CD4-positive, alpha-beta T cell (primary cell): ENCODE measurements at regions not wholly inside any gene's neighbourhood (a gene's known extent, or its start where the extent isn't known, plus 50 kb on each side); places are given as distances from the start of the nearest gene placed in this dataset.

ENCODE experiments used
- ATAC-seq: fragments of 200-7000 bp; cut with Tn5 transposase; one replicate; pipeline ENCODE4 v1.10.0; 2022; ENCODE audit warnings: mild to moderate bottlenecking; ENCODE audit not compliant: poor library complexity
- CTCF ChIA-PET: fragments of 350-600 bp; sonication (Branson Sonifier 250); formaldehyde crosslinking; loops from one replicate; lab custom pipeline; 2021; ENCODE audit warnings: antibody characterized with exemption, inconsistent platforms; lab: Charles Lee
- POLR2A ChIA-PET: fragments of 350-600 bp; sonication (Branson Sonifier 250); formaldehyde crosslinking; loops from one replicate; lab custom pipeline; 2021; ENCODE audit warnings: antibody characterized with exemption, inconsistent platforms; lab: Charles Lee
- DNase-seq, 14 experiments: peaks; one replicate each; pipeline ENCODE4 v3.0.0-alpha.2; 2013 to 2020; ENCODE audit warnings: mixed read lengths in 2 of 14
- H3K27ac ChIP-seq, 2 donors: one replicate each; pipeline versions ENCODE4 v1.5.1 to v1.7.0; 2013; ENCODE audit warnings: low read length in 2 of 2, low read depth in 1 of 2, mild to moderate bottlenecking in 1 of 2
- H3K27me3 ChIP-seq, 2 experiments: 1 replicate in 1 of 2; 2 replicates in 1 of 2; pipeline versions ENCODE4 v1.6.1 to v1.7.0; 2013; ENCODE audit warnings: low read length in 2 of 2, control low read depth in 1 of 2, mild to moderate bottlenecking in 1 of 2, moderate library complexity in 1 of 2; ENCODE audit not compliant: insufficient read depth in 2 of 2, control insufficient read depth in 1 of 2
- H3K36me3 ChIP-seq: one replicate; pipeline ENCODE4 v1.6.1; 2013; ENCODE audit warnings: low read length, control low read depth; ENCODE audit not compliant: insufficient read depth
- H3K4me1 ChIP-seq: one replicate; pipeline ENCODE4 v1.6.1; 2013; ENCODE audit warnings: low read length, control low read depth; ENCODE audit not compliant: insufficient read depth
- H3K4me3 ChIP-seq: one replicate; pipeline ENCODE4 v1.5.1; 2013; ENCODE audit warnings: mild to moderate bottlenecking, low read length, moderate library complexity
- H3K9me3 ChIP-seq, 2 experiments: 1 replicate in 1 of 2; 2 replicates in 1 of 2; pipeline versions ENCODE4 v1.6.1 to v1.7.0; 2013; ENCODE audit warnings: low read length in 2 of 2, mild to moderate bottlenecking in 2 of 2, control low read depth in 1 of 2, moderate library complexity in 1 of 2; ENCODE audit not compliant: control insufficient read depth in 1 of 2, insufficient read depth in 1 of 2
- H3K27ac Mint-ChIP-seq: one replicate; pipeline ENCODE4 v1.8.0; 2020; ENCODE audit warnings: mixed read lengths
- H3K27me3 Mint-ChIP-seq: one replicate; pipeline ENCODE4 v1.8.0; 2021; ENCODE audit warnings: mixed read lengths
- H3K36me3 Mint-ChIP-seq: one replicate; pipeline ENCODE4 v1.8.0; 2021; ENCODE audit warnings: low read depth, mixed read lengths
- H3K4me1 Mint-ChIP-seq: one replicate; pipeline ENCODE4 v1.8.0; 2021; ENCODE audit warnings: low read depth, mixed read lengths
- H3K4me3 Mint-ChIP-seq: one replicate; pipeline ENCODE4 v1.8.0; 2020; ENCODE audit warnings: mild to moderate bottlenecking, mixed read lengths
- H3K9me3 Mint-ChIP-seq: one replicate; pipeline ENCODE4 v1.8.0; 2020; ENCODE audit warnings: mixed read lengths
- intact Hi-C, 2 experiments: fragments of 100-400 bp; cut with DNase I in 1 of 2; cut with micrococcal nuclease in 1 of 2; formaldehyde crosslinking; loops; one replicate each; pipeline versions ENCODE4 v1.15.1 to v1.9.0; 2023 to 2025; cut with DNase I, micrococcal nuclease
- TF ChIP-seq, protein P1 (sequence below): fragments of 200-600 bp; IDR thresholded peaks from one replicate; pipeline ENCODE4 v1.8.0; 2022; ENCODE audit warnings: antibody characterized with exemption, mild to moderate bottlenecking

- DNase-seq: no peak
- Histone ChIP-seq H3K27ac (no peak overlapping the region), H3K36me3 (no peaks in the 10 kb centered on the region), H3K9me3 (peaks cover 0 to 15% of the 10 kb centered on the region in 2 experiments), H3K27me3 (no peaks in the 10 kb centered on the region), H3K4me1 (no peaks in the 10 kb centered on the region), H3K4me3 (no peak overlapping the region)
- H3K27me3 Mint-ChIP-seq: no peaks in the 10 kb centered on the region
- H3K27ac Mint-ChIP-seq: no peak overlapping the region
- intact Hi-C loops: no loop called here
- POLR2A ChIA-PET: no interaction called here
- peaks cover 16% of the 10 kb centered on the region for H3K9me3 Mint-ChIP-seq
- TF ChIP-seq, protein P1, sequence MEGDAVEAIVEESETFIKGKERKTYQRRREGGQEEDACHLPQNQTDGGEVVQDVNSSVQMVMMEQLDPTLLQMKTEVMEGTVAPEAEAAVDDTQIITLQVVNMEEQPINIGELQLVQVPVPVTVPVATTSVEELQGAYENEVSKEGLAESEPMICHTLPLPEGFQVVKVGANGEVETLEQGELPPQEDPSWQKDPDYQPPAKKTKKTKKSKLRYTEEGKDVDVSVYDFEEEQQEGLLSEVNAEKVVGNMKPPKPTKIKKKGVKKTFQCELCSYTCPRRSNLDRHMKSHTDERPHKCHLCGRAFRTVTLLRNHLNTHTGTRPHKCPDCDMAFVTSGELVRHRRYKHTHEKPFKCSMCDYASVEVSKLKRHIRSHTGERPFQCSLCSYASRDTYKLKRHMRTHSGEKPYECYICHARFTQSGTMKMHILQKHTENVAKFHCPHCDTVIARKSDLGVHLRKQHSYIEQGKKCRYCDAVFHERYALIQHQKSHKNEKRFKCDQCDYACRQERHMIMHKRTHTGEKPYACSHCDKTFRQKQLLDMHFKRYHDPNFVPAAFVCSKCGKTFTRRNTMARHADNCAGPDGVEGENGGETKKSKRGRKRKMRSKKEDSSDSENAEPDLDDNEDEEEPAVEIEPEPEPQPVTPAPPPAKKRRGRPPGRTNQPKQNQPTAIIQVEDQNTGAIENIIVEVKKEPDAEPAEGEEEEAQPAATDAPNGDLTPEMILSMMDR: no peak
- H3K4me3 Mint-ChIP-seq: no peak overlapping the region
- CTCF ChIA-PET: no interaction called here
- no peaks in the 10 kb centered on the region for H3K36me3 Mint-ChIP-seq
- H3K4me1 Mint-ChIP-seq: no peaks in the 10 kb centered on the region
- ATAC-seq: no peak
These were observed 670.2 kb downstream of the CDH8 start for GRCh38 chr16:61366006-61366405.

DNA sequence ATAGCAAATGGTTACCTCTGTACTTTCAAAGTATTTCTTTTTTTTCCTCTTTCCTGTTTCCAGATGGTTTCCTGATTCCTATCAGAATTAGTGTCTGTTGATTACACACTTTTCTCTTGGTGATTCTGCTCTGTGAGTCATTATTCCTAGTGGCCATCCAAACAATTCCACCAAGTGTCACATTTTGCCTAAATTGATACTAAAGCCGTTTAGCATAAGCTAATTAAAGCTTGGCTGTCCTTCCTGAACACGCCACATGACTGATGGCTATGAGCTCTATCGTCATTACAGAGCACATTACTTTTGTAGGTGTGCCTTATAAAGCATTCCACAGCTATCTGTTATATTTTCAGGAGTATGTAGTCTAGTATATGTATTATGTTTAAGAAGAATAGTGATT lies 671.2 kb downstream of the CDH8 start:
- no peaks in the 10 kb centered on the region for H3K36me3 ChIP-seq
- H3K36me3 Mint-ChIP-seq: no peaks in the 10 kb centered on the region
- no peak overlapping the region for H3K27ac ChIP-seq
- ChIA-PET POLR2A (no interaction called here), CTCF (no interaction called here)
- no peaks in the 10 kb centered on the region for H3K4me1 ChIP-seq
- H3K27me3 Mint-ChIP-seq: no peaks in the 10 kb centered on the region
- peaks cover 0 to 17% of the 10 kb centered on the region in 2 experiments for H3K9me3 ChIP-seq
- TF ChIP-seq, protein P1: no peak
- no peaks in the 10 kb centered on the region for H3K4me1 Mint-ChIP-seq
- H3K9me3 Mint-ChIP-seq: peaks cover 15% of the 10 kb centered on the region
- no peak for DNase-seq
- ATAC-seq: no peak
- no peaks in the 10 kb centered on the region for H3K27me3 ChIP-seq
- intact Hi-C loops: no loop called here
- no peak overlapping the region for H3K4me3 Mint-ChIP-seq
- H3K27ac Mint-ChIP-seq: no peak overlapping the region
- H3K4me3 ChIP-seq: no peak overlapping the region

- no peak for ATAC-seq
- ChIA-PET POLR2A (no interaction called here), CTCF (no interaction called here)
- TF ChIP-seq, protein P1: no peak
- H3K4me3 Mint-ChIP-seq: no peak overlapping the region
- no peaks in the 10 kb centered on the region for H3K4me1 ChIP-seq
- intact Hi-C loops: no loop called here
- peaks cover 0 to 10% of the 10 kb centered on the region in 2 experiments for H3K9me3 ChIP-seq
- no peaks in the 10 kb centered on the region for H3K36me3 Mint-ChIP-seq
- peaks cover 32% of the 10 kb centered on the region for H3K9me3 Mint-ChIP-seq
- no peaks in the 10 kb centered on the region for H3K36me3 ChIP-seq
- H3K27me3 ChIP-seq: no peaks in the 10 kb centered on the region
- no peaks in the 10 kb centered on the region for H3K4me1 Mint-ChIP-seq
- DNase-seq: no peak
- H3K27me3 Mint-ChIP-seq: no peaks in the 10 kb centered on the region
- no peak overlapping the region for H3K4me3 ChIP-seq
- H3K27ac ChIP-seq: no peak overlapping the region
- H3K27ac Mint-ChIP-seq: no peak overlapping the region
These were observed 673.7 kb downstream of the CDH8 start for GRCh38 chr16:61362585-61362984.
